Fibroblast of the aortic adventitia (primary cell): ENCODE measurements at regions not wholly inside any gene's neighbourhood (a gene's known extent, or its start where the extent isn't known, plus 50 kb on each side); places are given as distances from the start of the nearest gene placed in this dataset.

Experiments
- DNase-seq: peaks from one replicate; pipeline ENCODE4 v3.0.0-alpha.2; 2010; ENCODE audit warnings: low read depth
- H3K4me3 ChIP-seq: 2 replicates; pipeline ENCODE4 v1.5.1; 2011; ENCODE audit warnings: low read depth, mild to moderate bottlenecking, control low read depth, low read length, moderate library complexity
- CTCF ChIP-seq: IDR thresholded peaks from 2 replicates; pipeline ENCODE4 v1.5.1; 2011; ENCODE audit warnings: mild to moderate bottlenecking, low read length, control low read depth, inconsistent platforms; ENCODE audit not compliant: insufficient read depth

GRCh38 chr16:5776876-5777275 lies 679.3 kb upstream of the EEF2KMT start:
- TF ChIP-seq CTCF: no peak
- DNase-seq: no peak

GRCh38 chr16:5775916-5776315 lies 678.3 kb upstream of the EEF2KMT start:
- TF ChIP-seq CTCF: no peak
- no peak for DNase-seq
- H3K4me3 ChIP-seq: no peak overlapping the region

More at GRCh38 chr16:5776876-5777275, 679.3 kb upstream of the EEF2KMT start:
- no peak overlapping the region for H3K4me3 ChIP-seq

DNA sequence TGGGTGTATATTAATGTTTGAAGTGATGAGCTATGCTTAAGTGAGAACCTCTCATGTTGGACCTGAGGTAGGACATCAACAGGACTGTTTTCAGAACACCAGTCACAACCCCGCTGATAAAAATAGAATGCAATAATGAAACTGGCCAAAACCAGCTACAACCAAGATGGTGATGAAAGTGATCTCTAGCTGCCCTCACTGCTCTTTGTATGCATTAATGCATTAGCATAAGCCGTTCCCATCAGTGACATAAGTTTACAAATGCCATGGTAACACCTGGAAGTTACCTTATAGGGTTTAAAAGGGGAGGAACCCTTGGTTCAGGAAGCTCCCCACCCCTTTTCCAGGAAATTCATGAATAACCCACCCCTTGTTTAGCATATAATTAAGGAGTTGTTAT lies 672.5 kb upstream of the EEF2KMT start:
- H3K4me3 ChIP-seq: no peak overlapping the region
- DNase-seq: no peak
- TF ChIP-seq CTCF: no peak

GRCh38 chr16:5769513-5769912 lies 671.9 kb upstream of the EEF2KMT start:
- H3K4me3 ChIP-seq: no peak overlapping the region
- no peak for TF ChIP-seq CTCF
- DNase-seq: no peak

- no peak for TF ChIP-seq CTCF
- no peak for DNase-seq
Measured at GRCh38 chr16:5768445-5768844, 670.9 kb upstream of the EEF2KMT start.

DNA sequence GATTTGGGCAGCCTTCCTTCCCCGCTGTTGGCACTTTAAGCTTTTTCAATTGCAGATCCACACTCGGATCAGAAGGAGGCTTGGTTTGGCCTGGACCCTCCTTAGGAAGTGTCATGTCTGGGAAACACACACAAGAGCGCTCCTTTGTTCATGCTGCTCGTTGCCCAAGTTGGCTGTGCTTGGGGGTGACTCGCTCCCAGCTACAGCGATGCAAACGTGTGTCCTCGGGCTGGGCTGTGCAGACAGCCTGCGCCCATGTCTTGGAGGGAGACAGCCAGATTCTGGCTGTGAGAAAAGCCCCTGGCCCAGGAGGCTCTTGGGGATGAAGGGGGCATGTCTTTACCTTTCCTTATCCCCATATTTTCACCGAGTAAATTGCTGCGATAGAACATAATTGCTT lies 665.6 kb upstream of the EEF2KMT start:
- no peak for DNase-seq
- TF ChIP-seq CTCF: no peak
- no peak overlapping the region for H3K4me3 ChIP-seq

More at GRCh38 chr16:5768445-5768844, 670.9 kb upstream of the EEF2KMT start:
- no peak overlapping the region for H3K4me3 ChIP-seq

GRCh38 chr16:5762362-5762761 lies 664.8 kb upstream of the EEF2KMT start:
- no peak for DNase-seq
- no peak overlapping the region for H3K4me3 ChIP-seq
- TF ChIP-seq CTCF: no peak
